ENCODE measurements at regions not wholly inside any gene's neighbourhood (a gene's known extent, or its start where the extent isn't known, plus 50 kb on each side); places are given as distances from the start of the nearest gene placed in this dataset.
A peak's percentile ranks its signal among the peaks of the same experiment; 100 is the strongest.

DNA sequence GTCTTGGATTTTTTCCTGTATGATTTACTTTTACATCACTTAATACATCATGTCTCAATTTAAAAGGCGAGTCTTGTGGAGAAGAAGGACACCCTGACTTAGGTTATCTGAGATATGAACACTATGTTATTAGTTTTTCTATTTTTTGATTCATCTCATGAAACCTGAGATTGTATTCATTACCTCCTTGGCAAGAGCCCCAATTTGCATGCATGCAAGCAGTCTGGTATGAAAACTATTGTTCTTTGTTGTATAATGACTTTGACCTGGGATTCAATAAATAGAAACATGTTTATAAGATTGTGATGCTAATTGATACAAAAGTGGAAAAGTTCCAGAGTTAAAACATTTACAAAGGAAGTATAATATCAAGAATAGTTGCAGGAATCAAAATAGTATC lies 576.1 kb downstream of the NOVA1 start:
- TF ChIP-seq, protein P1, sequence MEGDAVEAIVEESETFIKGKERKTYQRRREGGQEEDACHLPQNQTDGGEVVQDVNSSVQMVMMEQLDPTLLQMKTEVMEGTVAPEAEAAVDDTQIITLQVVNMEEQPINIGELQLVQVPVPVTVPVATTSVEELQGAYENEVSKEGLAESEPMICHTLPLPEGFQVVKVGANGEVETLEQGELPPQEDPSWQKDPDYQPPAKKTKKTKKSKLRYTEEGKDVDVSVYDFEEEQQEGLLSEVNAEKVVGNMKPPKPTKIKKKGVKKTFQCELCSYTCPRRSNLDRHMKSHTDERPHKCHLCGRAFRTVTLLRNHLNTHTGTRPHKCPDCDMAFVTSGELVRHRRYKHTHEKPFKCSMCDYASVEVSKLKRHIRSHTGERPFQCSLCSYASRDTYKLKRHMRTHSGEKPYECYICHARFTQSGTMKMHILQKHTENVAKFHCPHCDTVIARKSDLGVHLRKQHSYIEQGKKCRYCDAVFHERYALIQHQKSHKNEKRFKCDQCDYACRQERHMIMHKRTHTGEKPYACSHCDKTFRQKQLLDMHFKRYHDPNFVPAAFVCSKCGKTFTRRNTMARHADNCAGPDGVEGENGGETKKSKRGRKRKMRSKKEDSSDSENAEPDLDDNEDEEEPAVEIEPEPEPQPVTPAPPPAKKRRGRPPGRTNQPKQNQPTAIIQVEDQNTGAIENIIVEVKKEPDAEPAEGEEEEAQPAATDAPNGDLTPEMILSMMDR (IDR thresholded peaks at IDR 0.05; ENCODE audit: low read depth, low read length) = no peak
- no peak overlapping the region for H3K4me3 ChIP-seq (replicated peaks in 1 of 2; ENCODE audit: low read depth in 2 of 2, low read length in 2 of 2)
- no peak for DNase-seq (ENCODE audit: low read depth in 2 of 2)

- no peak for DNase-seq (ENCODE audit: low read depth in 2 of 2)
- TF ChIP-seq, protein P1 (IDR thresholded peaks at IDR 0.05; ENCODE audit: low read depth, low read length) = no peak
Measured at GRCh38 chr14:26017270-26017669, 580.6 kb downstream of the NOVA1 start.

GRCh38 chr14:26008290-26008689 lies 589.5 kb downstream of the NOVA1 start:
- no peak overlapping the region for H3K4me3 ChIP-seq (replicated peaks in 1 of 2; ENCODE audit: low read depth in 2 of 2, low read length in 2 of 2)
- TF ChIP-seq, protein P1 (IDR thresholded peaks at IDR 0.05; ENCODE audit: low read depth, low read length) = peak; percentile 8
- peak in 1 of 2 donors; percentile 27 for DNase-seq (ENCODE audit: low read depth in 2 of 2)

More at GRCh38 chr14:26017270-26017669, 580.6 kb downstream of the NOVA1 start:
- H3K4me3 ChIP-seq (replicated peaks in 1 of 2; ENCODE audit: low read depth in 2 of 2, low read length in 2 of 2) = no peak overlapping the region

DNA sequence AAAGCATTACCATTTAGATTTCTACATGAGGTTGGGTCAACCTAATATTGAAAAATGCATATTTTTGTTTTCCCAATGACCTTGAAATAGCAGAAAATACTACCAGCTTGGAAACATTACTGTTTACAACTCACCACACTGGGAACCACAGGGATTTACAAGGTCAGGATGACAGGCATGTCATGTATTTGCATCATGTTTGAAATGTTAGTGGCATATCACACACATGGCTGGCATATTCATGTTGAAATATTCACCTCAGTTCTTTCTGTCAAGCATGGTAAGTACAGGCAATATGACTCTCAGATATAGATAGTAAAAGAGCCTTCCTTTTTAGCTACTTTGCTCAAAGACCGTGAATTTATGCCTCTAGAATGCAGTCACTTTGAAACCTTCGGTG lies 593.5 kb downstream of the NOVA1 start:
- TF ChIP-seq, protein P1 (IDR thresholded peaks at IDR 0.05; ENCODE audit: low read depth, low read length) = no peak
- no peak for DNase-seq (ENCODE audit: low read depth in 2 of 2)
- no peak overlapping the region for H3K4me3 ChIP-seq (replicated peaks in 1 of 2; ENCODE audit: low read depth in 2 of 2, low read length in 2 of 2)

DNA sequence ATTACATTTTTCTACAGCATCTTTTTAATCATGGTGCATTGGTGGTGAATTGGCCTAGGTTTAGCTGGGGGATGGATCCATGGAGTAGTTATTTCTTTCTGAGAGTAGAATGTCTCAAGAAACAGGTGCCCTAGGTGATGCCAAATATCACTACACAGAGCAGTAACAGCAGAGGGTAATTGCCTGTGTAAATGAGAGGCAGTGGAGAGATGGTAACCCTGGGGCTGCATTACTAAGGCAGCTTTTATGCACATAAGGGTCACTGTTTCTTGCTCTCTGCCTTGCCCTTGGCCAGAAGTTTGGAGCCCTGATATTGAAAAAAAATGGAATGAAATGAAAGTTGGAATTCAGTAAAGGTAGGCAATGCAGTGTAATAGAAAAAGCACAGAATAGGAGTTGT lies 604.0 kb downstream of the NOVA1 start:
- H3K4me3 ChIP-seq (replicated peaks in 1 of 2; ENCODE audit: low read depth in 2 of 2, low read length in 2 of 2) = no peak overlapping the region
- TF ChIP-seq, protein P1 (IDR thresholded peaks at IDR 0.05; ENCODE audit: low read depth, low read length) = no peak
- no peak for DNase-seq (ENCODE audit: low read depth in 2 of 2)

DNA sequence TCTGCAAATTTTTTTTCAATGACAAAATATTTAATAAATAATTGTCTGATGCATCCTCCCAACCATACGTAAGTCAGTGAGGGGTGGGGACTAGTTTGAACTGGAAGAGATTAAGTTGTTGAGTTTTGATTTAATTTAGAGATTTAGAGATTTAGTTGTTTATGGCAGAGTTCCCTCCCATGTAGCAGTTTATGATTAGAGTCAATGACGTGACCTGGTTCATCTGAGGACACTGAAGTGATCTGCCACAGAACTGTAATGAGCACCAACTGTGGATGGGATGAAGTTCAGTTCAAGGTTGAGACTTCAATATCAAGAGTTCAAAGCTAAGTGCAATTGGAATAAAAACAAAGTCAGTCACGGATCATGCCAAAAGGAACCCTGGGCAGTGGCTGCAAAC lies 609.3 kb downstream of the NOVA1 start:
- TF ChIP-seq, protein P1 (IDR thresholded peaks at IDR 0.05; ENCODE audit: low read depth, low read length) = no peak
- no peak overlapping the region for H3K4me3 ChIP-seq (replicated peaks in 1 of 2; ENCODE audit: low read depth in 2 of 2, low read length in 2 of 2)
- no peak for DNase-seq (ENCODE audit: low read depth in 2 of 2)

GRCh38 chr14:25955772-25956171 lies 642.1 kb downstream of the NOVA1 start:
- TF ChIP-seq, protein P1 (IDR thresholded peaks at IDR 0.05; ENCODE audit: low read depth, low read length) = no peak
- no peak overlapping the region for H3K4me3 ChIP-seq (replicated peaks in 1 of 2; ENCODE audit: low read depth in 2 of 2, low read length in 2 of 2)
- no peak for DNase-seq (ENCODE audit: low read depth in 2 of 2)

All from cardiac fibroblast (primary cell).